ENCODE measurements at regions not wholly inside any gene's neighbourhood (a gene's known extent, or its start where the extent isn't known, plus 50 kb on each side); places are given as distances from the start of the nearest gene placed in this dataset.

DNA sequence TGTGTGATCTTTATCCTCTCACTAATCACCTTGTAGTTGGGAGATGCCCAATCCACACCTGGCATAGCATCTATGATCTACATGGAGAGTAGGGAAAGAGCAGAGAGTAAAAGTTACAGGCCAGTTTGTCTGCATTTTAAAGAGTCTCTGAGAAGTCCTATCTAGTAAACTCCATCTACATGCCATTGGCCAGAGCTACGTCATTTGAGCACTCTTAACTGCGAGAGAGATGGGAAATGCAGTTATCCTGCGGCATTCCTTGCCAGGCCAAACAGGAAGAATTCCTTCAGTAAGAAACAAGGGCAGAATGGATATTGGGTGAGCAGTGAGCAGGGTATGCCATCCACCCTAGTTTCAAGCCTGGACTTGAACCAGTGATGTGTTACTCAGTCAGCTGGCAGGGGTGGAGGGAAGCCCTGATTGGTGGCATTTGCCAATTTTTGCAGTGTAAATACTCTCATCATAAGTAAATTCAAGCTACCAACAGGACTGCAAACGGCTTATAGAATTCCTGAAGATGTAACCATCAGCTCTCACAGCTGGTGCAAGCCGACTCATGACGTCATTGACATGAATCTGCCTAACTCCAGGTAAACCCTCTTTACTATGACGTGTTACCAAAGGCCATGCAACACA, 156.8 kb upstream of the MSX2 start:
- no peak for TF ChIP-seq POLR2AphosphoS5 (IDR thresholded peaks at IDR 0.05; ENCODE audit: low read depth)
- TF ChIP-seq, protein P1, sequence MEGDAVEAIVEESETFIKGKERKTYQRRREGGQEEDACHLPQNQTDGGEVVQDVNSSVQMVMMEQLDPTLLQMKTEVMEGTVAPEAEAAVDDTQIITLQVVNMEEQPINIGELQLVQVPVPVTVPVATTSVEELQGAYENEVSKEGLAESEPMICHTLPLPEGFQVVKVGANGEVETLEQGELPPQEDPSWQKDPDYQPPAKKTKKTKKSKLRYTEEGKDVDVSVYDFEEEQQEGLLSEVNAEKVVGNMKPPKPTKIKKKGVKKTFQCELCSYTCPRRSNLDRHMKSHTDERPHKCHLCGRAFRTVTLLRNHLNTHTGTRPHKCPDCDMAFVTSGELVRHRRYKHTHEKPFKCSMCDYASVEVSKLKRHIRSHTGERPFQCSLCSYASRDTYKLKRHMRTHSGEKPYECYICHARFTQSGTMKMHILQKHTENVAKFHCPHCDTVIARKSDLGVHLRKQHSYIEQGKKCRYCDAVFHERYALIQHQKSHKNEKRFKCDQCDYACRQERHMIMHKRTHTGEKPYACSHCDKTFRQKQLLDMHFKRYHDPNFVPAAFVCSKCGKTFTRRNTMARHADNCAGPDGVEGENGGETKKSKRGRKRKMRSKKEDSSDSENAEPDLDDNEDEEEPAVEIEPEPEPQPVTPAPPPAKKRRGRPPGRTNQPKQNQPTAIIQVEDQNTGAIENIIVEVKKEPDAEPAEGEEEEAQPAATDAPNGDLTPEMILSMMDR (IDR thresholded peaks at IDR 0.05; ENCODE audit: insufficient read depth, low read length): no peak
- TF ChIP-seq, protein P2, sequence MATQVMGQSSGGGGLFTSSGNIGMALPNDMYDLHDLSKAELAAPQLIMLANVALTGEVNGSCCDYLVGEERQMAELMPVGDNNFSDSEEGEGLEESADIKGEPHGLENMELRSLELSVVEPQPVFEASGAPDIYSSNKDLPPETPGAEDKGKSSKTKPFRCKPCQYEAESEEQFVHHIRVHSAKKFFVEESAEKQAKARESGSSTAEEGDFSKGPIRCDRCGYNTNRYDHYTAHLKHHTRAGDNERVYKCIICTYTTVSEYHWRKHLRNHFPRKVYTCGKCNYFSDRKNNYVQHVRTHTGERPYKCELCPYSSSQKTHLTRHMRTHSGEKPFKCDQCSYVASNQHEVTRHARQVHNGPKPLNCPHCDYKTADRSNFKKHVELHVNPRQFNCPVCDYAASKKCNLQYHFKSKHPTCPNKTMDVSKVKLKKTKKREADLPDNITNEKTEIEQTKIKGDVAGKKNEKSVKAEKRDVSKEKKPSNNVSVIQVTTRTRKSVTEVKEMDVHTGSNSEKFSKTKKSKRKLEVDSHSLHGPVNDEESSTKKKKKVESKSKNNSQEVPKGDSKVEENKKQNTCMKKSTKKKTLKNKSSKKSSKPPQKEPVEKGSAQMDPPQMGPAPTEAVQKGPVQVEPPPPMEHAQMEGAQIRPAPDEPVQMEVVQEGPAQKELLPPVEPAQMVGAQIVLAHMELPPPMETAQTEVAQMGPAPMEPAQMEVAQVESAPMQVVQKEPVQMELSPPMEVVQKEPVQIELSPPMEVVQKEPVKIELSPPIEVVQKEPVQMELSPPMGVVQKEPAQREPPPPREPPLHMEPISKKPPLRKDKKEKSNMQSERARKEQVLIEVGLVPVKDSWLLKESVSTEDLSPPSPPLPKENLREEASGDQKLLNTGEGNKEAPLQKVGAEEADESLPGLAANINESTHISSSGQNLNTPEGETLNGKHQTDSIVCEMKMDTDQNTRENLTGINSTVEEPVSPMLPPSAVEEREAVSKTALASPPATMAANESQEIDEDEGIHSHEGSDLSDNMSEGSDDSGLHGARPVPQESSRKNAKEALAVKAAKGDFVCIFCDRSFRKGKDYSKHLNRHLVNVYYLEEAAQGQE (IDR thresholded peaks at IDR 0.05; ENCODE audit: insufficient replicate concordance, low read depth): no peak
